Gastrocnemius medialis (tissue), 4 donors: ENCODE measurements at regions not wholly inside any gene's neighbourhood (a gene's known extent, or its start where the extent isn't known, plus 50 kb on each side); places are given as distances from the start of the nearest gene placed in this dataset.

ENCODE experiments used
- POLR2A ChIP-seq, 2 donors: fragments of 450-650 bp; IDR thresholded peaks; one replicate each; pipeline ENCODE4 v1.6.1; 2017; ENCODE audit warnings: antibody characterized with exemption in 2 of 2, mild to moderate bottlenecking in 2 of 2, moderate library complexity in 2 of 2
- TF ChIP-seq, protein P1 (sequence below), 5 experiments: fragments of 450-650 bp in 3 of 5; fragments of 200-600 bp in 2 of 5; sonication (generic) in 2 of 5; IDR thresholded peaks in 4 of 5; conservative IDR thresholded peaks in 1 of 5; 1 replicate in 4 of 5; 2 replicates in 1 of 5; pipeline ENCODE4 v1.5.1; 2016 to 2019; ENCODE audit warnings: antibody characterized with exemption in 5 of 5, mild to moderate bottlenecking in 3 of 5, moderate library complexity in 3 of 5

DNA sequence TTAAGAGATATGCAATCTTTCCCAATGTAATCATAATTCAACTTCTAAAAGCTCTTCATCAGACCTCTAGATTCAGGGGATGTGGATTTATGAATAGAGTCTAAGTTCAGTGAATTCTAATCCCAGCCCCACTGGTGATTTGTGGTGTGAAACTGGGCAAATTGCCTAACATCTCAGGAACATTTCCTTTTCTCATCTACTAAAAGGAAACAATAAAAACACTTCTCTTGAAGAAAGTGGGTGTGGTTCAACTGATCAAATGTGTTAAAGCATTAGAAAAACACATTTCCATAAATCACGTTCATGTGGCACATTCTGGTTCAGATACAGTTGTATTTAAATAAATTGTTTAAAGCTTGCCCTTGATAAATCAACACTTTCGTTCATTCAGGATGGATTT is 631.7 kb upstream of the CDH6 start:
- no peak for TF ChIP-seq POLR2A (IDR thresholded peaks at IDR 0.05)
- TF ChIP-seq, protein P1, sequence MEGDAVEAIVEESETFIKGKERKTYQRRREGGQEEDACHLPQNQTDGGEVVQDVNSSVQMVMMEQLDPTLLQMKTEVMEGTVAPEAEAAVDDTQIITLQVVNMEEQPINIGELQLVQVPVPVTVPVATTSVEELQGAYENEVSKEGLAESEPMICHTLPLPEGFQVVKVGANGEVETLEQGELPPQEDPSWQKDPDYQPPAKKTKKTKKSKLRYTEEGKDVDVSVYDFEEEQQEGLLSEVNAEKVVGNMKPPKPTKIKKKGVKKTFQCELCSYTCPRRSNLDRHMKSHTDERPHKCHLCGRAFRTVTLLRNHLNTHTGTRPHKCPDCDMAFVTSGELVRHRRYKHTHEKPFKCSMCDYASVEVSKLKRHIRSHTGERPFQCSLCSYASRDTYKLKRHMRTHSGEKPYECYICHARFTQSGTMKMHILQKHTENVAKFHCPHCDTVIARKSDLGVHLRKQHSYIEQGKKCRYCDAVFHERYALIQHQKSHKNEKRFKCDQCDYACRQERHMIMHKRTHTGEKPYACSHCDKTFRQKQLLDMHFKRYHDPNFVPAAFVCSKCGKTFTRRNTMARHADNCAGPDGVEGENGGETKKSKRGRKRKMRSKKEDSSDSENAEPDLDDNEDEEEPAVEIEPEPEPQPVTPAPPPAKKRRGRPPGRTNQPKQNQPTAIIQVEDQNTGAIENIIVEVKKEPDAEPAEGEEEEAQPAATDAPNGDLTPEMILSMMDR (IDR thresholded peaks at IDR 0.05 in 4 of 5, conservative IDR thresholded peaks at IDR 0.05 in 1 of 5): no peak
